ENCODE measurements at regions not wholly inside any gene's neighbourhood (a gene's known extent, or its start where the extent isn't known, plus 50 kb on each side); places are given as distances from the start of the nearest gene placed in this dataset.

DNA sequence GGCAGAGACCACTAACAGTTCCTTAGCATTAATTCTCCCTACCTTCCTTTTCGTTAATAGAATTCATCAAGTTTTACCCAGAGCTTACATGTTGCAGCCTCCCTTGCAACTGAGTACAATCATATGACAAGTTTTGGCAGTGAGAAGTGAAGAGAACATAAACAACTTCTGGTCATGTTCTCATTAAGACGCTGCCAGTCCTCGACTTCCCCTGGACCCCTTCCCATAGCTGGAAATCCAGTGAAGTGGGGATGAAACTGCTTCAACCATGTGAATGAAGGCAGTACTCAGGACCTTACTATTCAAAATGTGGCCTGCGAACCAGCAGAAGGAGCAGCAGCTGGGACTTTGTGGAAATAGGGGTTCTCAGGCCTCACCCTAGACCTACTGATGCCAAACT, 133.9 kb downstream of the SPTSSA start:
- Mint-ChIP-seq H3K36me3 (no peaks in the 10 kb centered on the region), H3K27me3 (ENCODE audit: low read depth) (no peaks in the 10 kb centered on the region), H3K4me1 (peaks cover 14% of the 10 kb centered on the region), H3K4me3 (no peak overlapping the region), H3K9me3 (peaks cover 5% of the 10 kb centered on the region; the same call in 1 of the 2 replicates), H3K27ac (no peak overlapping the region)
- no peak for DNase-seq (ENCODE audit: low spot score)
- POLR2A ChIA-PET, result no interaction called here
- TF ChIP-seq ZNF138 (CRISPR knock-in tag; conservative IDR thresholded peaks at IDR 0.05), result no peak
- no peak for TF ChIP-seq ATF1 (CRISPR knock-in tag; IDR thresholded peaks at IDR 0.05)
- TF ChIP-seq, protein P1, sequence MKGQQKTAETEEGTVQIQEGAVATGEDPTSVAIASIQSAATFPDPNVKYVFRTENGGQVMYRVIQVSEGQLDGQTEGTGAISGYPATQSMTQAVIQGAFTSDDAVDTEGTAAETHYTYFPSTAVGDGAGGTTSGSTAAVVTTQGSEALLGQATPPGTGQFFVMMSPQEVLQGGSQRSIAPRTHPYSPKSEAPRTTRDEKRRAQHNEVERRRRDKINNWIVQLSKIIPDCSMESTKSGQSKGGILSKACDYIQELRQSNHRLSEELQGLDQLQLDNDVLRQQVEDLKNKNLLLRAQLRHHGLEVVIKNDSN (CRISPR knock-in tag; IDR thresholded peaks at IDR 0.05), result no peak
- TF ChIP-seq SMAD4 (CRISPR knock-in tag; IDR thresholded peaks at IDR 0.05), result no peak
- TF ChIP-seq PRDM15 (CRISPR knock-in tag; IDR thresholded peaks at IDR 0.05), result no peak
- no peak for TF ChIP-seq FOXJ3 (CRISPR knock-in tag; IDR thresholded peaks at IDR 0.05; ENCODE audit: borderline replicate concordance)
- TF ChIP-seq ESRRA (CRISPR knock-in tag; IDR thresholded peaks at IDR 0.05; ENCODE audit: borderline replicate concordance), result no peak
- TF ChIP-seq PRRX2 (CRISPR knock-in tag; IDR thresholded peaks at IDR 0.05), result no peak
- TF ChIP-seq, protein P2, sequence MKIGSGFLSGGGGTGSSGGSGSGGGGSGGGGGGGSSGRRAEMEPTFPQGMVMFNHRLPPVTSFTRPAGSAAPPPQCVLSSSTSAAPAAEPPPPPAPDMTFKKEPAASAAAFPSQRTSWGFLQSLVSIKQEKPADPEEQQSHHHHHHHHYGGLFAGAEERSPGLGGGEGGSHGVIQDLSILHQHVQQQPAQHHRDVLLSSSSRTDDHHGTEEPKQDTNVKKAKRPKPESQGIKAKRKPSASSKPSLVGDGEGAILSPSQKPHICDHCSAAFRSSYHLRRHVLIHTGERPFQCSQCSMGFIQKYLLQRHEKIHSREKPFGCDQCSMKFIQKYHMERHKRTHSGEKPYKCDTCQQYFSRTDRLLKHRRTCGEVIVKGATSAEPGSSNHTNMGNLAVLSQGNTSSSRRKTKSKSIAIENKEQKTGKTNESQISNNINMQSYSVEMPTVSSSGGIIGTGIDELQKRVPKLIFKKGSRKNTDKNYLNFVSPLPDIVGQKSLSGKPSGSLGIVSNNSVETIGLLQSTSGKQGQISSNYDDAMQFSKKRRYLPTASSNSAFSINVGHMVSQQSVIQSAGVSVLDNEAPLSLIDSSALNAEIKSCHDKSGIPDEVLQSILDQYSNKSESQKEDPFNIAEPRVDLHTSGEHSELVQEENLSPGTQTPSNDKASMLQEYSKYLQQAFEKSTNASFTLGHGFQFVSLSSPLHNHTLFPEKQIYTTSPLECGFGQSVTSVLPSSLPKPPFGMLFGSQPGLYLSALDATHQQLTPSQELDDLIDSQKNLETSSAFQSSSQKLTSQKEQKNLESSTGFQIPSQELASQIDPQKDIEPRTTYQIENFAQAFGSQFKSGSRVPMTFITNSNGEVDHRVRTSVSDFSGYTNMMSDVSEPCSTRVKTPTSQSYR (CRISPR knock-in tag; IDR thresholded peaks at IDR 0.05), result no peak
- TF ChIP-seq CREM (CRISPR knock-in tag; IDR thresholded peaks at IDR 0.05), result no peak
- no peak for TF ChIP-seq TEAD4 (CRISPR knock-in tag; IDR thresholded peaks at IDR 0.05)
- CTCF ChIA-PET, result interaction anchor here (0.6 to 1.4 kb wide), 3 partner anchors 98 to 479 kb away, joined by 3 to 5 read pairs (median 4); no protein-coding TSS in a partner anchor
- ATAC-seq, result no peak

DNA sequence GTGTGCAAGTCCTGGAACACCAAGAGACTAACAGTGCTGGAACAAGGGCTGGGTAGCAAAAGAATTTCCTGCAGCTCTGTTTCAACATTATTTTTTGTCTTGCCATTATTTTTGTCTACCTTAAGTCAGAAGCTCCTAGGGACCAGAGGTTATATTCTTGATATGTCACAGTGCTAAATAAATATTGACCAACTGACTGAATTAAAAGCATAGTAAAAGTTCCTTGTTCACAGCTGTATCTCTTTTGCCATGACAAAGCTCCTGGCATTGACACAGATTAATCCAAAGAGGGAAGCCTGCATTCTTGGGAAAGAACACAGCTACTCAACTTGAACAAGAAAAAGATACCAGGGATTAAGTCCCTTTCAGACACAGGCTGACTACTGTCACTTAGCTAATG, 136.5 kb downstream of the SPTSSA start:
- POLR2A ChIA-PET, result no interaction called here
- Mint-ChIP-seq H3K36me3 (no peaks in the 10 kb centered on the region), H3K9me3 (no peaks in the 10 kb centered on the region), H3K27me3 (ENCODE audit: low read depth) (no peaks in the 10 kb centered on the region), H3K27ac (no peak overlapping the region), H3K4me3 (no peak overlapping the region), H3K4me1 (peaks cover 3% of the 10 kb centered on the region; the same call in 1 of the 2 replicates)
- CTCF ChIA-PET, result interaction anchor here (0.9 to 1.7 kb wide), 2 partner anchors 158 to 476 kb away, joined by 4 to 8 read pairs; no protein-coding TSS in a partner anchor
- no peak for DNase-seq (ENCODE audit: low spot score)
- no peak for ATAC-seq
- TF ChIP-seq PRRX2 (CRISPR knock-in tag; IDR thresholded peaks at IDR 0.05) (no peak), GRHL2 (CRISPR knock-in tag; IDR thresholded peaks at IDR 0.05; ENCODE audit: insufficient replicate concordance, severe bottlenecking) (no peak), ZNF532 (CRISPR knock-in tag; IDR thresholded peaks at IDR 0.05; ENCODE audit: borderline replicate concordance) (no peak), ETV6 (CRISPR knock-in tag; IDR thresholded peaks at IDR 0.05) (no peak), HMGXB4 (CRISPR knock-in tag; IDR thresholded peaks at IDR 0.05) (no peak), TCF7 (CRISPR knock-in tag; IDR thresholded peaks at IDR 0.05; ENCODE audit: low read depth) (no peak), SOX15 (CRISPR knock-in tag; IDR thresholded peaks at IDR 0.05) (no peak), MYBL2 (CRISPR knock-in tag; IDR thresholded peaks at IDR 0.05) (no peak), RORB (CRISPR knock-in tag; IDR thresholded peaks at IDR 0.05) (no peak), TEAD4 (CRISPR knock-in tag; IDR thresholded peaks at IDR 0.05) (no peak), GABPB1 (CRISPR knock-in tag; IDR thresholded peaks at IDR 0.05) (no peak)
- TF ChIP-seq, protein P3, sequence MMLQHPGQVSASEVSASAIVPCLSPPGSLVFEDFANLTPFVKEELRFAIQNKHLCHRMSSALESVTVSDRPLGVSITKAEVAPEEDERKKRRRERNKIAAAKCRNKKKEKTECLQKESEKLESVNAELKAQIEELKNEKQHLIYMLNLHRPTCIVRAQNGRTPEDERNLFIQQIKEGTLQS (CRISPR knock-in tag; conservative IDR thresholded peaks at IDR 0.05), result no peak
